ENCODE measurements at regions not wholly inside any gene's neighbourhood (a gene's known extent, or its start where the extent isn't known, plus 50 kb on each side); places are given as distances from the start of the nearest gene placed in this dataset.
A peak's percentile ranks its signal among the peaks of the same experiment; 100 is the strongest.

DNA sequence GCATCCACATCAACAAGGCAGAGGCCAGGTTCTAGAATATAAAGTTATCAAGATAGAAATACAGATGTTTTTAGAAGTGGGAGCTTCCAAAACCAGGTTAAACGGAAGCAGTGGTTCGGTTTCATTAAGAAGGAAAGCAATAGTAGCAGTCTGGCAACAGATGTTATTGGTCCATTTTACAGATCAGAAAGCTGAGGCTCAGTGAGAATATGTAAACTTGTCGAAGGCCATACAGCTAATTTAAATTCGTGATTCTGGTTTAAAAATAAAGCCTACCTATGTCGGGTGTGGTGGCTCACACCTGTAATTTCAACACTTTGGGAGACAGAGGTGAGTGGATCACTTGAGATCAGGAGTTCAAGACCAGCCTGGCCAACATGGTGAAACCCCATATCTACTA is 160.6 kb downstream of the ARRDC3 start:
- no peaks in the 10 kb centered on the region; a peak in 2 of 7 replicates for H3K4me1 ChIP-seq (replicated peaks in 1 of 4; ENCODE audit: control insufficient read depth in 3 of 4, insufficient read depth in 4 of 4, low read length in 3 of 4)
- H2BK120ac ChIP-seq (replicated peaks; ENCODE audit: low read depth, low read length): no peak overlapping the region
- no peak overlapping the region for H2AK5ac ChIP-seq (ENCODE audit: low read depth, low read length)
- H2BK5ac ChIP-seq (ENCODE audit: low read depth, low read length): no peak overlapping the region
- H3K14ac ChIP-seq (ENCODE audit: insufficient read length): no peak overlapping the region
- no peak overlapping the region for H3K18ac ChIP-seq (ENCODE audit: extremely low read depth, low read length)
- no peaks in the 10 kb centered on the region for H3K23me2 ChIP-seq (ENCODE audit: low read depth, low read length)
- no peak overlapping the region for H3K56ac ChIP-seq (replicated peaks; ENCODE audit: insufficient read length, low read depth, low read length)
- H4K8ac ChIP-seq (ENCODE audit: extremely low read depth, insufficient read depth, low read length): no peak overlapping the region
- 90% methylated on average over 5 of the region's 5 CpGs; no CpG with 5 or more reads in 1 of the 2 experiments for WGBS, 2 experiments (ENCODE audit: extremely low coverage in 1 of 2, insufficient coverage in 1 of 2, insufficient read length in 1 of 2, insufficient replicate concordance in 2 of 2, low coverage in 1 of 2, low lambda C conversion rate in 2 of 2, missing lambda C conversion rate in 1 of 2)
- no peak overlapping the region for H3K4me2 ChIP-seq (ENCODE audit: insufficient read depth in 1 of 2, low read depth in 2 of 2, low read length in 2 of 2)
- H4K20me1 ChIP-seq (replicated peaks in 1 of 2; ENCODE audit: control insufficient read depth in 1 of 2, insufficient read depth in 2 of 2, low read length in 2 of 2): no peaks in the 10 kb centered on the region
- H3K79me2 ChIP-seq (ENCODE audit: control insufficient read depth in 1 of 2, insufficient read depth in 2 of 2, low read length in 2 of 2): no peaks in the 10 kb centered on the region
- no peak overlapping the region for H3K4ac ChIP-seq (replicated peaks; ENCODE audit: insufficient read length, low read depth, low read length)
- H2BK15ac ChIP-seq (ENCODE audit: low read length): no peak overlapping the region
- no peak overlapping the region for H3K9ac ChIP-seq (replicated peaks in 1 of 4; ENCODE audit: extremely low read depth in 1 of 4, low read depth in 3 of 4, low read length in 3 of 4)
- H3K27ac ChIP-seq (ENCODE audit: low read depth, low read length): no peak overlapping the region
- DNase-seq (ENCODE audit: low read depth in 1 of 2, low spot score in 2 of 2) (no peak), FAIRE-seq (no peak)
- no peak overlapping the region for H4K5ac ChIP-seq (ENCODE audit: insufficient read length, low read depth, low read length)
- TF ChIP-seq NRF1 (IDR thresholded peaks at IDR 0.05; ENCODE audit: low read depth, low read length): no peak
- TF ChIP-seq KDM4A (IDR thresholded peaks at IDR 0.05; ENCODE audit: low read depth, low read length, severe bottlenecking): no peak
- TF ChIP-seq CHD1 (IDR thresholded peaks at IDR 0.05; ENCODE audit: low read depth, low read length): no peak
- TF ChIP-seq CTBP2 (IDR thresholded peaks at IDR 0.05; ENCODE audit: borderline replicate concordance, insufficient read depth, insufficient read length, low read length): no peak
- TF ChIP-seq KDM1A (IDR thresholded peaks at IDR 0.05; ENCODE audit: borderline replicate concordance, low read length): 0 out of 2 replicates have a peak, but pooled peaks have one; percentile 39
- no peak for TF ChIP-seq CEBPB (IDR thresholded peaks at IDR 0.05; ENCODE audit: low read depth, low read length)
- no peak for TF ChIP-seq SIRT6 (IDR thresholded peaks at IDR 0.05; ENCODE audit: low read length)
- H3K4me3 ChIP-seq (ENCODE audit: extremely low read depth in 1 of 4, insufficient read depth in 2 of 4, low read depth in 3 of 4, low read length in 4 of 4): no peak overlapping the region
- no peak overlapping the region for H2BK12ac ChIP-seq (ENCODE audit: low read depth, low read length)
- H3K36me3 ChIP-seq (ENCODE audit: control insufficient read depth in 2 of 4, insufficient read depth in 4 of 4, low read length in 3 of 4): no peaks in the 10 kb centered on the region
- no peaks in the 10 kb centered on the region for H3K9me3 ChIP-seq (ENCODE audit: insufficient read depth in 2 of 2, low read depth in 1 of 2, low read length in 1 of 2)
- H2BK20ac ChIP-seq (ENCODE audit: low read length): no peak overlapping the region
- H3K79me1 ChIP-seq (ENCODE audit: low read depth, low read length): no peaks in the 10 kb centered on the region
- no peaks in the 10 kb centered on the region for H3K27me3 ChIP-seq (replicated peaks in 1 of 4; ENCODE audit: control insufficient read depth in 3 of 4, extremely low read depth in 1 of 4, insufficient read depth in 3 of 4, low read length in 3 of 4)
- CTCF ChIA-PET (ENCODE audit: partially characterized antibody): interaction anchor here (0.7 to 8.2 kb wide), 10 partner anchors 13 to 291 kb away, joined by 3 to 144 read pairs (median 4); partner anchors contain the start of gene ARRDC3
- POLR2A ChIA-PET (ENCODE audit: partially characterized antibody): interaction anchor here (2.7 kb wide), 1 partner anchor 160 kb away, joined by 13 read pairs; the partner anchor contains the start of gene ARRDC3
- H2AFZ ChIP-seq (ENCODE audit: low read length): no peak overlapping the region
- H4K91ac ChIP-seq (replicated peaks; ENCODE audit: insufficient read length, low read length): no peak overlapping the region
- no peak overlapping the region for H3K23ac ChIP-seq (ENCODE audit: insufficient read length)

Data from H1 (cell line).